Hematopoietic multipotent progenitor cell treated with erythropoietin and hydrocortisone succinate and interleukin-3 and kit ligand, for 4 days (in vitro differentiated cells): ENCODE measurements at regions not wholly inside any gene's neighbourhood (a gene's known extent, or its start where the extent isn't known, plus 50 kb on each side); places are given as distances from the start of the nearest gene placed in this dataset.
"Not testable (repeated sequence)": the region's sequence is repeated elsewhere in the genome, so short reads cannot be mapped to it uniquely, and the experiment has no call there.

Source experiments
- DNase-seq: peaks from one replicate; pipeline ENCODE4 v3.0.0-alpha.2; 2015

- no peak for DNase-seq
Measured at GRCh38 chr7:51467384-51468017, 150.9 kb upstream of the COBL start.

GRCh38 chr7:51459809-51460208 lies 143.2 kb upstream of the COBL start:
- DNase-seq = no peak

- no peak for DNase-seq
Measured at GRCh38 chr7:51458693-51459092, 142.1 kb upstream of the COBL start.

- no peak for DNase-seq
Measured at GRCh38 chr7:51457079-51457478, 140.5 kb upstream of the COBL start.

- DNase-seq = no peak
Measured at GRCh38 chr7:51456431-51457060, 139.9 kb upstream of the COBL start.

GRCh38 chr7:51455948-51456347 lies 139.3 kb upstream of the COBL start:
- no peak for DNase-seq

GRCh38 chr7:51455513-51455912 lies 138.9 kb upstream of the COBL start:
- DNase-seq = no peak

- DNase-seq = no peak
Measured at GRCh38 chr7:51455086-51455485, 138.5 kb upstream of the COBL start.

- no peak for DNase-seq
Measured at GRCh38 chr7:51452694-51453093, 136.1 kb upstream of the COBL start.

GRCh38 chr7:51451751-51452476 lies 135.3 kb upstream of the COBL start:
- no peak for DNase-seq

GRCh38 chr7:51450541-51450940 lies 133.9 kb upstream of the COBL start:
- DNase-seq = no peak

- DNase-seq = no peak
Measured at GRCh38 chr7:51446785-51447184, 130.2 kb upstream of the COBL start.

GRCh38 chr7:51446356-51446755 lies 129.7 kb upstream of the COBL start:
- no peak for DNase-seq

GRCh38 chr7:51444936-51445335 lies 128.3 kb upstream of the COBL start:
- no peak for DNase-seq

GRCh38 chr7:51430480-51431086 lies 114.0 kb upstream of the COBL start:
- DNase-seq = peak; percentile 74

- peak; percentile 21 for DNase-seq
Measured at GRCh38 chr7:51428217-51428887, 111.7 kb upstream of the COBL start.

- DNase-seq = no peak
Measured at GRCh38 chr7:51426163-51426562, 109.6 kb upstream of the COBL start.

- not testable (repeated sequence) for DNase-seq
Measured at GRCh38 chr7:51409934-51410333, 93.3 kb upstream of the COBL start.

- peak; percentile 5 for DNase-seq
Measured at GRCh38 chr7:51397608-51398007, 81.0 kb upstream of the COBL start.

GRCh38 chr7:51393003-51393402 lies 76.4 kb upstream of the COBL start:
- DNase-seq = not testable (repeated sequence)

GRCh38 chr7:51389952-51390351 lies 73.3 kb upstream of the COBL start:
- DNase-seq = not testable (repeated sequence)

GRCh38 chr7:51389216-51389812 lies 72.7 kb upstream of the COBL start:
- not testable (repeated sequence) for DNase-seq

- DNase-seq = not testable (repeated sequence)
Measured at GRCh38 chr7:51388241-51388640, 71.6 kb upstream of the COBL start.
